Caco-2 (cell line): ENCODE measurements at regions not wholly inside any gene's neighbourhood (a gene's known extent, or its start where the extent isn't known, plus 50 kb on each side); places are given as distances from the start of the nearest gene placed in this dataset.
"Not testable (repeated sequence)": the region's sequence is repeated elsewhere in the genome, so short reads cannot be mapped to it uniquely, and the experiment has no call there.

ENCODE experiments used
- BruUV-seq: library from RNA; stranded (reverse); fragments of 400-500 nt; replicated peaks from 2 replicates; lab custom pipeline; 2021; lab: Mats Ljungman, UMichigan
- CTCF ChIA-PET: fragments of 300-600 bp; sonication (Branson Sonifier 250); formaldehyde crosslinking; loops from one replicate; lab custom pipeline; 2022; ENCODE audit warnings: antibody characterized with exemption; lab: Charles Lee
- POLR2A ChIA-PET: fragments of 300-600 bp; sonication (Branson Sonifier 250); formaldehyde crosslinking; loops from one replicate; lab custom pipeline; 2022; ENCODE audit warnings: antibody characterized with exemption; lab: Charles Lee
- DNase-seq, 2 experiments: peaks; one replicate each; pipeline versions ENCODE4 v3.0.0 to v3.0.0-alpha.2; 2020 to 2022
- H3K27me3 ChIP-seq: replicated peaks from 2 replicates; pipeline ENCODE4 v1.6.0; 2011; ENCODE audit warnings: low read length; ENCODE audit not compliant: control insufficient read depth, insufficient read depth
- H3K36me3 ChIP-seq: 2 replicates; pipeline ENCODE4 v1.5.1; 2011; ENCODE audit warnings: low read length; ENCODE audit not compliant: control insufficient read depth, insufficient read depth
- H3K4me1 ChIP-seq: fragments of 250-450 bp; sonication (Bioruptor Pico); 2 replicates; pipeline ENCODE4 v1.5.1; 2020; ENCODE audit warnings: mild to moderate bottlenecking
- H3K4me3 ChIP-seq: 2 replicates; pipeline ENCODE4 v1.5.1; 2011; ENCODE audit warnings: low read depth, mild to moderate bottlenecking, control low read depth, low read length
- H3K9me3 ChIP-seq: fragments of 250-450 bp; sonication (Bioruptor Pico); 2 replicates; pipeline ENCODE4 v1.5.1; 2020; ENCODE audit warnings: mild to moderate bottlenecking, moderate library complexity
- H3K27ac Mint-ChIP-seq: one replicate; pipeline ENCODE4 v1.8.0; 2022; ENCODE audit warnings: mixed read lengths; ENCODE audit not compliant: unreplicated experiment
- H3K27me3 Mint-ChIP-seq: one replicate; pipeline ENCODE4 v1.8.0; 2022; ENCODE audit warnings: mixed read lengths; ENCODE audit not compliant: insufficient read depth, unreplicated experiment
- H3K36me3 Mint-ChIP-seq: one replicate; pipeline ENCODE4 v1.8.0; 2022; ENCODE audit warnings: mild to moderate bottlenecking, mixed read lengths; ENCODE audit not compliant: insufficient read depth, unreplicated experiment
- H3K4me1 Mint-ChIP-seq: one replicate; pipeline ENCODE4 v1.8.0; 2022; ENCODE audit warnings: low read depth, mixed read lengths; ENCODE audit not compliant: unreplicated experiment
- H3K4me3 Mint-ChIP-seq: one replicate; pipeline ENCODE4 v1.8.0; 2022; ENCODE audit warnings: mild to moderate bottlenecking, moderate library complexity, mixed read lengths; ENCODE audit not compliant: unreplicated experiment
- H3K9me3 Mint-ChIP-seq: one replicate; pipeline ENCODE4 v1.8.0; 2022; ENCODE audit warnings: mixed read lengths; ENCODE audit not compliant: unreplicated experiment
- intact Hi-C: fragments of 100-400 bp; cut with micrococcal nuclease; formaldehyde crosslinking; loops from one replicate; pipeline ENCODE4 v1.10.0; 2022; ENCODE audit not compliant: unreplicated experiment
- TF ChIP-seq, protein P1 (sequence below), 2 experiments: fragments of 200-600 bp in 1 of 2; IDR thresholded peaks; 1 replicate in 1 of 2; 2 replicates in 1 of 2; pipeline versions ENCODE4 v1.5.1 to v1.8.0; 2011 to 2022; ENCODE audit warnings: antibody characterized with exemption in 1 of 2, control low read depth in 1 of 2, inconsistent platforms in 1 of 2, low read depth in 1 of 2, low read length in 1 of 2, mild to moderate bottlenecking in 1 of 2, moderate library complexity in 1 of 2; ENCODE audit not compliant: insufficient read depth in 1 of 2, severe bottlenecking in 1 of 2, unreplicated experiment in 1 of 2

DNA sequence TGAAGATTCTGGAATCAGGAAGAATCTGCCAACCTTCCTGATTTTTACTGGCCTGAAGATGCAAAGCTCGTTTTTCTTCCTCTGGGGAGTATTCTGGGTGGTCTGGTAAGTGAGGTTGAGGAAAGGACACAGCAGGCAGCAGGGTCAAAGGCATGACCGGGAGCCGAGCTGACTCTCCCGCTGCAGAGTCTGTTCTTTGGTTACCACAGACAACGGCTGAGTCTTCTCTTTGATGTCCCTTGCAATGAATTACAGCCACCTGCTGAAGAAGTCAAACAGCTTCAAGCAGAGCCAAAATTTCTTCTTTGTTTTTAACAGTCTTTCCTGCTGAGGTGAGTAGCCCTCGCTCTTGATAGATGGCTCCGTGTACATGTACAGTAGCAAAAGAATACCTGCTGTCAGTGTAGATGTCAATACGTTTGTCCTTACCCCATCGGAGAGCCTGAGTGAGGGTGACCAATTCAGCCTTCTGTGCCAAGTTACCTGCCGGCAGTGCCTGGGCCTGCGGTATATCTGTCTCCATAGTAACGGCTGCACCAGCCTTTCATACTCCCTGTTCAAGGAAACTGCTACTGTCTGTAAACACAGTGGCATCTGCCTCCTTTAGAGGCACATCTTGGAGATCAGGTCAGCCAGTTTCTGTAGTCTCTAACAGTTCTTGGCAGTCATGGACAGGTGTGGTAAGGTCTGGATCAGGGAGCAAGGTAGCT is 76.4 kb downstream of the PRR15 start:
- no peak overlapping the region for H3K27ac Mint-ChIP-seq
- H3K4me1 ChIP-seq, result no peaks in the 10 kb centered on the region
- H3K4me1 Mint-ChIP-seq, result no peaks in the 10 kb centered on the region
- no peak overlapping the region for H3K4me3 Mint-ChIP-seq
- intact Hi-C loops, result no loop called here
- ChIA-PET CTCF (interaction anchor here (0.7 kb wide), 1 partner anchor 1937 kb away, joined by 4 read pairs; no protein-coding TSS in a partner anchor), POLR2A (no interaction called here)
- H3K27me3 ChIP-seq, result no peaks in the 10 kb centered on the region
- H3K9me3 ChIP-seq, result no peaks in the 10 kb centered on the region
- H3K9me3 Mint-ChIP-seq, result no peaks in the 10 kb centered on the region
- no peak overlapping the region for H3K4me3 ChIP-seq
- no peaks in the 10 kb centered on the region for H3K27me3 Mint-ChIP-seq
- no peaks in the 10 kb centered on the region for H3K36me3 Mint-ChIP-seq
- TF ChIP-seq, protein P1, sequence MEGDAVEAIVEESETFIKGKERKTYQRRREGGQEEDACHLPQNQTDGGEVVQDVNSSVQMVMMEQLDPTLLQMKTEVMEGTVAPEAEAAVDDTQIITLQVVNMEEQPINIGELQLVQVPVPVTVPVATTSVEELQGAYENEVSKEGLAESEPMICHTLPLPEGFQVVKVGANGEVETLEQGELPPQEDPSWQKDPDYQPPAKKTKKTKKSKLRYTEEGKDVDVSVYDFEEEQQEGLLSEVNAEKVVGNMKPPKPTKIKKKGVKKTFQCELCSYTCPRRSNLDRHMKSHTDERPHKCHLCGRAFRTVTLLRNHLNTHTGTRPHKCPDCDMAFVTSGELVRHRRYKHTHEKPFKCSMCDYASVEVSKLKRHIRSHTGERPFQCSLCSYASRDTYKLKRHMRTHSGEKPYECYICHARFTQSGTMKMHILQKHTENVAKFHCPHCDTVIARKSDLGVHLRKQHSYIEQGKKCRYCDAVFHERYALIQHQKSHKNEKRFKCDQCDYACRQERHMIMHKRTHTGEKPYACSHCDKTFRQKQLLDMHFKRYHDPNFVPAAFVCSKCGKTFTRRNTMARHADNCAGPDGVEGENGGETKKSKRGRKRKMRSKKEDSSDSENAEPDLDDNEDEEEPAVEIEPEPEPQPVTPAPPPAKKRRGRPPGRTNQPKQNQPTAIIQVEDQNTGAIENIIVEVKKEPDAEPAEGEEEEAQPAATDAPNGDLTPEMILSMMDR (IDR thresholded peaks at IDR 0.05; ENCODE audit: insufficient read depth in 1 of 2, low read depth in 1 of 2, low read length in 1 of 2, severe bottlenecking in 1 of 2, unreplicated experiment in 1 of 2), result no peak
- BruUV-seq, result no TSS peak
- no peaks in the 10 kb centered on the region for H3K36me3 ChIP-seq
- DNase-seq, result no peak

DNA sequence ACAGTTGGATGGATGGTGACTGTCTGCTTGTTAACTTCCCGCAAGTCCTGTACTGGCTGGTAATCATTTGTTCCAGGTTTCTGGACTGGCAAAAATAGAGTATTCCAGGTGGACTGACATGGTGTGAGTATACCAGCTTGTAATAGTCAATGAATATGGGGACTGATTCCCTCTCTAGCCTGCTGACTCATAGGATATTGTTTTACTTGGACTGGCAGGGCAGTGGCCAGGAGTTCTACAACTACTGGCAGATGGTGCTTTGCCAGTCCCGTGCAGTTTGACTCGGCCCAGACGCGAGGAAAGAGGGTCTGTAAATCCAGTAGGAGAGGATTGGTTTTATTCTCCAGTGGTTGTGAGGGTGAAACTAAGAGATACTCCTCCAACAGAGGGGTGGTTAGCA is 78.0 kb downstream of the PRR15 start:
- ChIA-PET CTCF (no interaction called here), POLR2A (no interaction called here)
- H3K9me3 Mint-ChIP-seq, result no peaks in the 10 kb centered on the region
- H3K36me3 Mint-ChIP-seq, result no peaks in the 10 kb centered on the region
- peaks cover 4% of the 10 kb centered on the region for H3K4me1 Mint-ChIP-seq
- Histone ChIP-seq H3K4me3 (no peak overlapping the region), H3K36me3 (no peaks in the 10 kb centered on the region), H3K4me1 (peaks cover 4% of the 10 kb centered on the region; the same call in 1 of the 2 replicates), H3K9me3 (no peaks in the 10 kb centered on the region), H3K27me3 (no peaks in the 10 kb centered on the region)
- no peak overlapping the region for H3K4me3 Mint-ChIP-seq
- intact Hi-C loops, result no loop called here
- no TSS peak for BruUV-seq
- TF ChIP-seq, protein P1 (IDR thresholded peaks at IDR 0.05; ENCODE audit: insufficient read depth in 1 of 2, low read depth in 1 of 2, low read length in 1 of 2, severe bottlenecking in 1 of 2, unreplicated experiment in 1 of 2), result no peak
- H3K27me3 Mint-ChIP-seq, result no peaks in the 10 kb centered on the region
- H3K27ac Mint-ChIP-seq, result no peak overlapping the region
- DNase-seq, result no peak

DNA sequence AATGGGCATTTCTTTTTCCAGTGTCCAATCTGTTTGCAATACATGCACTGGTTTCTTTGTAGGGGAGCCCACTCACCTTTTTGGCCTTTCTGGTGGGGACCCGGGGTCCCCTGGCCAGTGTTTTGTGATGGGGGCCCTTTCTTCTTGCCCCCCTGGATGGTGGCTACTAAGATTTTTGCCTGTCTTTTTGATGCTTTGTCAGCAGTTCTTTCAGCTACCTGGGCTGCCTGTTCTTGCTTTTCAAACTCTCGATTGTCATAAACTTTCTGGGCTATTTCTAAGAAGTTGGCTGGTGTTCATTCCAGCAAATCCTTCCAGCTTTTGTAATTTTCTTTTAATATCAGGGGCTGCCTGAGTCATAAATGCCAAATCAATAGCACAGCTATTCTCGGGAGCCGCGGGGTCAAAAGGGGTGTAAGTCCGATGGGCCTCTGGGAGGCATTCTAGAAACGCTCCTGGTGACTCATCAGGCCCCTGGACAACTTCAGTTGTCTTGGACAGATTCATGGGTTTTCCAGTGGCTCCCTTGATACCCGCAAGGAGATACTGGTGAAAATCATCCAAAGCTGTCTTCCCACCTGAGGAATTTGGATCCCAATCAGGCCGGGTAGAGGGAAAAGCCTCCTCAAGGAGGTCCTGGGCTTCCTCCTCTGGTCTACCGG is 79.0 kb downstream of the PRR15 start:
- ChIA-PET POLR2A (interaction anchor here (0.5 kb wide), 1 partner anchor 80 kb away, joined by 6 read pairs; no protein-coding TSS in a partner anchor), CTCF (no interaction called here)
- no peak overlapping the region for H3K4me3 ChIP-seq
- no peaks in the 10 kb centered on the region for H3K9me3 ChIP-seq
- no peaks in the 10 kb centered on the region for H3K27me3 ChIP-seq
- DNase-seq, result no peak
- no peak overlapping the region for H3K27ac Mint-ChIP-seq
- H3K9me3 Mint-ChIP-seq, result no peaks in the 10 kb centered on the region
- H3K4me1 ChIP-seq, result peaks cover 4% of the 10 kb centered on the region; the same call in 1 of the 2 replicates
- H3K36me3 ChIP-seq, result no peaks in the 10 kb centered on the region
- BruUV-seq, result no TSS peak
- H3K27me3 Mint-ChIP-seq, result no peaks in the 10 kb centered on the region
- H3K36me3 Mint-ChIP-seq, result no peaks in the 10 kb centered on the region
- intact Hi-C loops, result no loop called here
- peaks cover 14% of the 10 kb centered on the region for H3K4me1 Mint-ChIP-seq
- no peak overlapping the region for H3K4me3 Mint-ChIP-seq
- TF ChIP-seq, protein P1 (IDR thresholded peaks at IDR 0.05; ENCODE audit: insufficient read depth in 1 of 2, low read depth in 1 of 2, low read length in 1 of 2, severe bottlenecking in 1 of 2, unreplicated experiment in 1 of 2), result no peak

DNA sequence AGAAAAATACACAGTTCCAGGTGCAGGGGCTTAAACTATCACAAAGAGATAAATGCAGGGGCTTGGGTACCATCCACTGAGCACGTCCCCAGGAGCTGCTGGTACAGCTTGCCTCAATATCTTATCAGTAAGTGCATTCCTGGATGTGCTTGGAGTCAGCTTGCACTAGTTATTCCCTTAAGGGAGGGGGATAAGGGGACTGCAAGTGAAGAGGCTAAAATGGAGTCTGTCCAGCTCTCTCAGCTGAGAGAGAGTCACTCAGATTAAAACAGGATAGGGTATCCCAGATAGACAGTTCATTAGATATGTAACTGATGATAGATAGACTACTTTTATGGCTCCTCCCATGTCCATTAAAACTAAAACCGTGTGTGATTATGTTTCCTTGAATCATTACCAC is 82.5 kb downstream of the PRR15 start:
- H3K4me3 ChIP-seq, H3K4me1 ChIP-seq, POLR2A ChIA-PET, H3K36me3 ChIP-seq, intact Hi-C loops, H3K9me3 ChIP-seq, H3K27me3 ChIP-seq, DNase-seq, H3K36me3 Mint-ChIP-seq, H3K27me3 Mint-ChIP-seq, H3K4me3 Mint-ChIP-seq, H3K9me3 Mint-ChIP-seq: not testable (repeated sequence)
- Mint-ChIP-seq H3K4me1 (peaks cover 18% of the 10 kb centered on the region), H3K27ac (peak overlapping the region; percentile 21)
- CTCF ChIA-PET, result interaction anchor here (1.4 kb wide), 1 partner anchor 11 kb away, joined by 5 read pairs; no protein-coding TSS in a partner anchor
- TSS peak; percentile 19 for BruUV-seq
